CD14-positive monocyte (primary cell): ENCODE measurements at regions not wholly inside any gene's neighbourhood (a gene's known extent, or its start where the extent isn't known, plus 50 kb on each side); places are given as distances from the start of the nearest gene placed in this dataset.

ENCODE experiments used
- DNase-seq, 3 donors: peaks; one replicate each; pipeline ENCODE4 v3.0.0-alpha.2; 2011 to 2022
- H2AFZ ChIP-seq: 2 replicates; pipeline ENCODE4 v1.6.0; 2012; ENCODE audit warnings: mild to moderate bottlenecking, low read depth, low read length, inconsistent platforms; ENCODE audit not compliant: insufficient read depth, poor library complexity, severe bottlenecking
- H3K27ac ChIP-seq, 2 donors: 1 replicate in 1 of 2; 2 replicates in 1 of 2; pipeline ENCODE4 v1.5.1; 2012 to 2013; ENCODE audit warnings: low read length in 2 of 2, control low read depth in 1 of 2, inconsistent platforms in 1 of 2, low read depth in 1 of 2, mild to moderate bottlenecking in 1 of 2
- H3K27me3 ChIP-seq, 2 donors: one replicate each; pipeline versions ENCODE4 v1.6.0 to v1.6.1; 2011 to 2013; ENCODE audit warnings: low read length in 2 of 2; ENCODE audit not compliant: control insufficient read depth in 2 of 2, insufficient read depth in 2 of 2
- H3K36me3 ChIP-seq, 2 donors: replicated peaks in 1 of 2; 1 replicate in 1 of 2; 2 replicates in 1 of 2; pipeline versions ENCODE4 v1.5.1 to v1.6.1; 2012 to 2013; ENCODE audit warnings: low read length in 2 of 2, control low read depth in 1 of 2, inconsistent platforms in 1 of 2, mild to moderate bottlenecking in 1 of 2; ENCODE audit not compliant: insufficient read depth in 2 of 2, control insufficient read depth in 1 of 2
- H3K4me1 ChIP-seq, 2 donors: 1 replicate in 1 of 2; 2 replicates in 1 of 2; pipeline versions ENCODE4 v1.5.1 to v1.6.1; 2012 to 2013; ENCODE audit warnings: low read length in 2 of 2, control low read depth in 1 of 2, inconsistent platforms in 1 of 2, mild to moderate bottlenecking in 1 of 2, moderate library complexity in 1 of 2; ENCODE audit not compliant: insufficient read depth in 2 of 2, control insufficient read depth in 1 of 2
- H3K4me2 ChIP-seq: replicated peaks from 2 replicates; pipeline ENCODE3; 2012; ENCODE audit warnings: low read length, moderate library complexity, mild to moderate bottlenecking; ENCODE audit not compliant: poor library complexity, severe bottlenecking; ENCODE audit errors: extremely low read depth
- H3K4me3 ChIP-seq, 3 experiments: fragments of 200-600 bp in 1 of 3; sonication (generic) in 1 of 3; replicated peaks in 1 of 3; 1 replicate in 2 of 3; 2 replicates in 1 of 3; pipeline ENCODE4 v1.5.1; 2011 to 2013; ENCODE audit warnings: low read length in 3 of 3, mild to moderate bottlenecking in 3 of 3, control low read depth in 2 of 3, low read depth in 2 of 3, inconsistent platforms in 1 of 3, moderate library complexity in 1 of 3
- H3K79me2 ChIP-seq: 2 replicates; pipeline ENCODE4 v1.6.0; 2012; ENCODE audit warnings: mild to moderate bottlenecking, control low read depth, inconsistent platforms, low read length, moderate library complexity; ENCODE audit not compliant: insufficient read depth
- H3K9ac ChIP-seq: 2 replicates; pipeline ENCODE4 v1.6.0; 2017; ENCODE audit warnings: low read length, mild to moderate bottlenecking; ENCODE audit not compliant: insufficient read depth, poor library complexity, severe bottlenecking
- H3K9me3 ChIP-seq, 2 donors: replicated peaks in 1 of 2; 1 replicate in 1 of 2; 2 replicates in 1 of 2; pipeline versions ENCODE4 v1.5.1 to v1.6.1; 2012 to 2013; ENCODE audit warnings: low read length in 2 of 2, control low read depth in 1 of 2; ENCODE audit not compliant: control insufficient read depth in 1 of 2, insufficient read depth in 1 of 2
- H4K20me1 ChIP-seq: 2 replicates; pipeline ENCODE4 v1.6.0; 2012; ENCODE audit warnings: mild to moderate bottlenecking, low read length, control low read depth, moderate library complexity; ENCODE audit not compliant: insufficient read depth
- H3K27ac Mint-ChIP-seq, 7 donors: one replicate each; pipeline ENCODE4 v1.8.0; 2020; ENCODE audit warnings: mild to moderate bottlenecking in 7 of 7, mixed read lengths in 7 of 7, moderate library complexity in 6 of 7, inconsistent platforms in 2 of 7
- H3K27me3 Mint-ChIP-seq, 3 donors: one replicate each; pipeline ENCODE4 v1.8.0; 2021 to 2022; ENCODE audit warnings: low read depth in 3 of 3, mild to moderate bottlenecking in 3 of 3, mixed read lengths in 3 of 3, moderate library complexity in 3 of 3, inconsistent platforms in 1 of 3
- H3K36me3 Mint-ChIP-seq, 2 donors: one replicate each; pipeline ENCODE4 v1.8.0; 2020; ENCODE audit warnings: mixed read lengths in 2 of 2, inconsistent platforms in 1 of 2, mild to moderate bottlenecking in 1 of 2
- H3K4me1 Mint-ChIP-seq: one replicate; pipeline ENCODE4 v1.8.0; 2020; ENCODE audit warnings: mild to moderate bottlenecking, mixed read lengths
- H3K4me3 Mint-ChIP-seq, 2 donors: one replicate each; pipeline ENCODE4 v1.8.0; 2020; ENCODE audit warnings: mild to moderate bottlenecking in 2 of 2, mixed read lengths in 2 of 2, moderate library complexity in 1 of 2
- H3K9me3 Mint-ChIP-seq, 7 donors: one replicate each; pipeline ENCODE4 v1.8.0; 2020 to 2022; ENCODE audit warnings: mixed read lengths in 7 of 7, mild to moderate bottlenecking in 6 of 7, moderate library complexity in 6 of 7, inconsistent platforms in 2 of 7
- WGBS: methylation state at CpG from one replicate; pipeline ENCODE4 v1.1.5; 2013; ENCODE audit warnings: missing lambda C conversion rate; ENCODE audit not compliant: insufficient coverage; 5-methylcytosine and 5-hydroxymethylcytosine counted together
- intact Hi-C, 2 donors: fragments of 100-400 bp; cut with micrococcal nuclease; formaldehyde crosslinking; loops; one replicate each; pipeline versions ENCODE4 v1.15.0 to v1.15.1; 2023
- TF ChIP-seq, protein P1 (sequence below): fragments of 200-600 bp; IDR thresholded peaks from one replicate; pipeline ENCODE4 v1.8.0; 2022; ENCODE audit warnings: antibody characterized with exemption, mild to moderate bottlenecking

DNA sequence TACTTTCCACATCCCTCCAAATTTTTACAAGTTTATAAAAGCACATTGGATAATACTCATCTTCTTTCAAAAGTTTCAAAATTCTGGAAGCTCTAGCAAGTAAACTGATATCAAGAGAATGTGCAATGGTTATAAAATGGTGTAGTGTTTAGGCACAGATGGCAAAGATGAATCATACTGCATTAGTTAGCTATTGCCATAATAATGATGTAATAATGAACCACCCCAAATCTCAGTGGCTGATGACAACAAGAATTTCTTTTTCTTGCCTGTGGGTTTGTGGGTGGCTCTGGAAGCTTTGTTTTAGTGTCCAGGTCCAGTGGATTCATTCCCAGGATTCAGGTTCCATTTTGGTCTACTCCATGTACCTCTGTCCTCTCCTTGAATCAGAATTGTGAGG lies 319.0 kb downstream of the BRINP1 start:
- H3K9me3 Mint-ChIP-seq, result peaks cover 0 to 3% (median 2%) of the 10 kb centered on the region in 7 donors
- H3K27me3 Mint-ChIP-seq, result peaks cover 0 to 1% (median 0%) of the 10 kb centered on the region in 3 donors
- no peaks in the 10 kb centered on the region for H4K20me1 ChIP-seq
- H3K4me2 ChIP-seq, result no peak overlapping the region
- TF ChIP-seq, protein P1, sequence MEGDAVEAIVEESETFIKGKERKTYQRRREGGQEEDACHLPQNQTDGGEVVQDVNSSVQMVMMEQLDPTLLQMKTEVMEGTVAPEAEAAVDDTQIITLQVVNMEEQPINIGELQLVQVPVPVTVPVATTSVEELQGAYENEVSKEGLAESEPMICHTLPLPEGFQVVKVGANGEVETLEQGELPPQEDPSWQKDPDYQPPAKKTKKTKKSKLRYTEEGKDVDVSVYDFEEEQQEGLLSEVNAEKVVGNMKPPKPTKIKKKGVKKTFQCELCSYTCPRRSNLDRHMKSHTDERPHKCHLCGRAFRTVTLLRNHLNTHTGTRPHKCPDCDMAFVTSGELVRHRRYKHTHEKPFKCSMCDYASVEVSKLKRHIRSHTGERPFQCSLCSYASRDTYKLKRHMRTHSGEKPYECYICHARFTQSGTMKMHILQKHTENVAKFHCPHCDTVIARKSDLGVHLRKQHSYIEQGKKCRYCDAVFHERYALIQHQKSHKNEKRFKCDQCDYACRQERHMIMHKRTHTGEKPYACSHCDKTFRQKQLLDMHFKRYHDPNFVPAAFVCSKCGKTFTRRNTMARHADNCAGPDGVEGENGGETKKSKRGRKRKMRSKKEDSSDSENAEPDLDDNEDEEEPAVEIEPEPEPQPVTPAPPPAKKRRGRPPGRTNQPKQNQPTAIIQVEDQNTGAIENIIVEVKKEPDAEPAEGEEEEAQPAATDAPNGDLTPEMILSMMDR, result no peak
- H3K27ac Mint-ChIP-seq, result no peak overlapping the region
- no peaks in the 10 kb centered on the region for H3K4me1 Mint-ChIP-seq
- DNase-seq, result no peak
- no peaks in the 10 kb centered on the region for H3K36me3 ChIP-seq
- no peak overlapping the region for H2AFZ ChIP-seq
- intact Hi-C loops, result no loop called here
- H3K9me3 ChIP-seq, result no peaks in the 10 kb centered on the region
- H3K27me3 ChIP-seq, result no peaks in the 10 kb centered on the region
- H3K9ac ChIP-seq, result no peak overlapping the region
- H3K79me2 ChIP-seq, result no peaks in the 10 kb centered on the region
- H3K4me3 ChIP-seq, result no peak overlapping the region
- no peak overlapping the region for H3K27ac ChIP-seq
- H3K4me1 ChIP-seq, result no peaks in the 10 kb centered on the region
- H3K36me3 Mint-ChIP-seq, result no peaks in the 10 kb centered on the region
- H3K4me3 Mint-ChIP-seq, result no peak overlapping the region

DNA sequence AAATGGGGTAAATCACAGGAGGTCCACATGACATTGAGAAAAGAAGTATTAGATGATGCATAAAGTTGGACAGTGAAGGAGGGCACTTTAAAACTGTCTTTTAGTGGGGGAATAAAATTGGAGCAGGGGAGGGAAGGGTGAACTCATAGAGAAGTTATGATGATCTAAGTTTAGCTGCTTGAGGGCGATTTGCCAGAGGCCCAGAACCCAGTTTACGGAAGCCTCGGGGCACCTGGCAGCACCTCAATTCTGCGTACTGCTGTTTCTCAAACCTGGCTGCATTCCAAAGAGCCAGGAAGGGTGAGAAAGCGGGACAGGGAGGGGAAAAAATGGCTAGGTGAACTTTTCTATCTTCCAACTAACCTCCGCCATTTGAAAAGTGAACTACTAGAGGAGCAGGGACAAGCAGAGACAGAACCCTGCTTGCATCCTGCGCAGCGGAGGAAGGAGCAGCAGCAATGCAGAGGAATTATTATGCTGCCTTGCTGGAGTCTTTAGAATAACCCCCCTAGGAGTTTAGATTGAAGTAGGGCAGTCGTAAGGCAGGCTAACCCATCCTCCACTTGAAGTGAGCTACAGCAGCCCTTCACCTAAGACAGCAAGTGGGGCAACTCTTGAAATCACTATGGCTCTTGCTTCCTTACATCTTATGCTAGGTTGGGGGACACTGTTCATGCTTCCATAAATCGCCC lies 316.8 kb downstream of the BRINP1 start:
- WGBS, result 90% methylated on average over 2 of the region's 10 CpGs
- no peaks in the 10 kb centered on the region for H3K27me3 ChIP-seq
- H3K4me1 ChIP-seq, result no peaks in the 10 kb centered on the region
- H3K4me3 ChIP-seq, result no peak overlapping the region
- TF ChIP-seq, protein P1, result no peak
- no peaks in the 10 kb centered on the region for H3K36me3 Mint-ChIP-seq
- peaks cover 0 to 2% (median 0%) of the 10 kb centered on the region in 3 donors for H3K27me3 Mint-ChIP-seq
- no peaks in the 10 kb centered on the region for H3K36me3 ChIP-seq
- H3K4me1 Mint-ChIP-seq, result no peaks in the 10 kb centered on the region
- H3K4me3 Mint-ChIP-seq, result no peak overlapping the region
- no peaks in the 10 kb centered on the region for H3K79me2 ChIP-seq
- H3K27ac Mint-ChIP-seq, result no peak overlapping the region
- H3K4me2 ChIP-seq, result no peak overlapping the region
- no peak overlapping the region for H3K9ac ChIP-seq
- no peak overlapping the region for H3K27ac ChIP-seq
- no peaks in the 10 kb centered on the region for H3K9me3 ChIP-seq
- no peaks in the 10 kb centered on the region for H4K20me1 ChIP-seq
- H3K9me3 Mint-ChIP-seq, result peaks cover 0 to 4% (median 0%) of the 10 kb centered on the region in 7 donors
- no peak overlapping the region for H2AFZ ChIP-seq
- intact Hi-C loops, result no loop called here
- no peak for DNase-seq
